DMS153 (cell line): ENCODE measurements at regions not wholly inside any gene's neighbourhood (a gene's known extent, or its start where the extent isn't known, plus 50 kb on each side); places are given as distances from the start of the nearest gene placed in this dataset.

Experiments
- DNase-seq: peaks from one replicate; lab custom pipeline; 2025; lab: John Stamatoyannopoulos, UW

- no peak for DNase-seq
These were observed 61.4 kb upstream of the NR3C1 start for GRCh38 chr5:143464723-143465490.

GRCh38 chr5:143462431-143462830 is 58.9 kb upstream of the NR3C1 start:
- no peak for DNase-seq

- no peak for DNase-seq
These were observed 55.9 kb upstream of the NR3C1 start for GRCh38 chr5:143459433-143459832.

- no peak for DNase-seq
These were observed 53.6 kb upstream of the NR3C1 start for GRCh38 chr5:143456952-143457547.

GRCh38 chr5:143454936-143455516 is 51.5 kb upstream of the NR3C1 start:
- no peak for DNase-seq

GRCh38 chr5:143453720-143454119 is 50.2 kb upstream of the NR3C1 start:
- no peak for DNase-seq
